Neural progenitor cell (in vitro differentiated cells): ENCODE measurements at regions not wholly inside any gene's neighbourhood (a gene's known extent, or its start where the extent isn't known, plus 50 kb on each side); places are given as distances from the start of the nearest gene placed in this dataset.
A peak's percentile ranks its signal among the peaks of the same experiment; 100 is the strongest.

ENCODE experiments used
- DNase-seq: peaks from one replicate; pipeline ENCODE4 v3.0.0-alpha.2; 2016; ENCODE audit warnings: low spot score
- H2AFZ ChIP-seq: fragments of 200-600 bp; sonication (generic); replicated peaks from 2 replicates; pipeline ENCODE4 v1.6.1; 2016; ENCODE audit warnings: antibody characterized with exemption
- H3F3A ChIP-seq: fragments of 200-600 bp; sonication (generic); 2 replicates; pipeline ENCODE4 v1.6.1; 2016; ENCODE audit warnings: antibody characterized with exemption, low read depth
- H3K27ac ChIP-seq: fragments of 200-600 bp; sonication (generic); 2 replicates; pipeline ENCODE4 v1.5.1; 2016; ENCODE audit warnings: mild to moderate bottlenecking
- H3K27me3 ChIP-seq: fragments of 200-600 bp; sonication (generic); 2 replicates; pipeline ENCODE4 v1.6.1; 2016; ENCODE audit warnings: mild to moderate bottlenecking, moderate library complexity
- H3K36me3 ChIP-seq: fragments of 200-600 bp; sonication (generic); 2 replicates; pipeline ENCODE4 v1.5.1; 2016
- H3K4me1 ChIP-seq: fragments of 200-600 bp; sonication (generic); 2 replicates; pipeline ENCODE4 v1.6.1; 2016; ENCODE audit warnings: mixed run types
- H3K4me2 ChIP-seq: fragments of 200-600 bp; sonication (generic); 2 replicates; pipeline ENCODE4 v1.6.1; 2016
- H3K4me3 ChIP-seq: fragments of 200-600 bp; sonication (generic); 2 replicates; pipeline ENCODE4 v1.5.1; 2016
- H3K79me2 ChIP-seq: fragments of 200-600 bp; sonication (generic); 2 replicates; pipeline ENCODE4 v1.6.1; 2016; ENCODE audit warnings: low read depth
- H3K9ac ChIP-seq: fragments of 200-600 bp; sonication (generic); 2 replicates; pipeline ENCODE4 v1.6.1; 2016
- H3K9me3 ChIP-seq: fragments of 200-600 bp; sonication (generic); 2 replicates; pipeline ENCODE4 v1.5.1; 2016; ENCODE audit warnings: low read depth
- H4K20me1 ChIP-seq: fragments of 200-600 bp; sonication (generic); 2 replicates; pipeline ENCODE4 v1.6.1; 2016; ENCODE audit warnings: low read depth
- H3K27ac Mint-ChIP-seq: 3 replicates; pipeline ENCODE4 v1.8.0; 2021; ENCODE audit warnings: mixed read lengths
- H3K27me3 Mint-ChIP-seq: 2 replicates; pipeline ENCODE4 v1.8.0; 2022; ENCODE audit warnings: low read depth, mild to moderate bottlenecking, inconsistent platforms, moderate library complexity, mixed read lengths; ENCODE audit not compliant: insufficient read depth
- H3K36me3 Mint-ChIP-seq: 3 replicates; pipeline ENCODE4 v1.8.0; 2021; ENCODE audit warnings: mixed read lengths
- H3K4me1 Mint-ChIP-seq: 3 replicates; pipeline ENCODE4 v1.8.0; 2021; ENCODE audit warnings: mixed read lengths
- H3K4me3 Mint-ChIP-seq: 3 replicates; pipeline ENCODE4 v1.8.0; 2021; ENCODE audit warnings: mild to moderate bottlenecking, moderate library complexity, mixed read lengths
- H3K9me3 Mint-ChIP-seq: 3 replicates; pipeline ENCODE4 v1.8.0; 2020; ENCODE audit warnings: mixed read lengths
- EZH2 ChIP-seq: fragments of 200-600 bp; sonication (generic); IDR thresholded peaks from 2 replicates; pipeline ENCODE4 v1.6.1; 2017; ENCODE audit warnings: antibody characterized with exemption, mild to moderate bottlenecking, moderate library complexity
- EZH2phosphoT487 ChIP-seq: fragments of 200-600 bp; sonication (generic); IDR thresholded peaks from 2 replicates; pipeline ENCODE4 v1.6.1; 2017; ENCODE audit warnings: antibody characterized with exemption
- TF ChIP-seq, protein P1 (sequence below): fragments of 200-600 bp; sonication (generic); IDR thresholded peaks from 2 replicates; pipeline ENCODE4 v1.5.1; 2017; ENCODE audit warnings: antibody characterized with exemption, mild to moderate bottlenecking

DNA sequence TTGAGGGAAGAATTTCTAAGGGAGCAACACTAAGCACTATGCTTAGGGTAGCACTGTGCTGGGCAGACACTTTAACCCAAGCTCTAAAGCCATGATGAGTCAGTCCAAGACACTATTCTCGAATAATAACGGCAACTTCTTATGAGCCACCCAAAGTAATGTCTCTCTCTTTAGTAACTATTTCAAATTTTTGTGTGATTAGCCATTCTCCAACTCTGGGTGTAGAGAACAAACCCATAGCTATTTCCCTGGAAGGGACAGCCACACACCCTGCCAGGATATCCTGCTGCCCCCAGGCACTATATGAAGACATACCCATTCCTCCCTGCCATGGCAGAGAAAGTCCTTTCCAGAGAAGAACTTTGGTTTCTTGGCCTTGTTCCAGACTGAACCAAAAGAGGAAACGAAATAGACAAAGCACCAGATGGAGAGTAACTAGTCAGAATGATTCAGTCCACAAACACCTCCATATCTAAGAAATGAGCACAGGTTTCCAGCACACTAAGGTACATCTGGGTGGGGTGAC is 384.9 kb upstream of the THBS1 start:
- no peak overlapping the region for H2AFZ ChIP-seq
- H3K4me2 ChIP-seq, result no peak overlapping the region
- H3K36me3 ChIP-seq, result no peaks in the 10 kb centered on the region
- H3F3A ChIP-seq, result peaks cover 3% of the 10 kb centered on the region
- Mint-ChIP-seq H3K36me3 (no peaks in the 10 kb centered on the region), H3K9me3 (no peaks in the 10 kb centered on the region), H3K4me1 (peaks cover 10% of the 10 kb centered on the region), H3K27me3 (peaks cover under 1% of the 10 kb centered on the region), H3K27ac (no peak overlapping the region), H3K4me3 (no peak overlapping the region)
- no peaks in the 10 kb centered on the region for H4K20me1 ChIP-seq
- H3K4me1 ChIP-seq, result peaks cover 13% of the 10 kb centered on the region
- TF ChIP-seq, protein P1, sequence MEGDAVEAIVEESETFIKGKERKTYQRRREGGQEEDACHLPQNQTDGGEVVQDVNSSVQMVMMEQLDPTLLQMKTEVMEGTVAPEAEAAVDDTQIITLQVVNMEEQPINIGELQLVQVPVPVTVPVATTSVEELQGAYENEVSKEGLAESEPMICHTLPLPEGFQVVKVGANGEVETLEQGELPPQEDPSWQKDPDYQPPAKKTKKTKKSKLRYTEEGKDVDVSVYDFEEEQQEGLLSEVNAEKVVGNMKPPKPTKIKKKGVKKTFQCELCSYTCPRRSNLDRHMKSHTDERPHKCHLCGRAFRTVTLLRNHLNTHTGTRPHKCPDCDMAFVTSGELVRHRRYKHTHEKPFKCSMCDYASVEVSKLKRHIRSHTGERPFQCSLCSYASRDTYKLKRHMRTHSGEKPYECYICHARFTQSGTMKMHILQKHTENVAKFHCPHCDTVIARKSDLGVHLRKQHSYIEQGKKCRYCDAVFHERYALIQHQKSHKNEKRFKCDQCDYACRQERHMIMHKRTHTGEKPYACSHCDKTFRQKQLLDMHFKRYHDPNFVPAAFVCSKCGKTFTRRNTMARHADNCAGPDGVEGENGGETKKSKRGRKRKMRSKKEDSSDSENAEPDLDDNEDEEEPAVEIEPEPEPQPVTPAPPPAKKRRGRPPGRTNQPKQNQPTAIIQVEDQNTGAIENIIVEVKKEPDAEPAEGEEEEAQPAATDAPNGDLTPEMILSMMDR, result no peak
- H3K27ac ChIP-seq, result no peak overlapping the region
- H3K9ac ChIP-seq, result no peak overlapping the region
- no peaks in the 10 kb centered on the region for H3K9me3 ChIP-seq
- H3K79me2 ChIP-seq, result no peaks in the 10 kb centered on the region
- DNase-seq, result no peak
- no peak overlapping the region for H3K4me3 ChIP-seq
- no peaks in the 10 kb centered on the region for H3K27me3 ChIP-seq

DNA sequence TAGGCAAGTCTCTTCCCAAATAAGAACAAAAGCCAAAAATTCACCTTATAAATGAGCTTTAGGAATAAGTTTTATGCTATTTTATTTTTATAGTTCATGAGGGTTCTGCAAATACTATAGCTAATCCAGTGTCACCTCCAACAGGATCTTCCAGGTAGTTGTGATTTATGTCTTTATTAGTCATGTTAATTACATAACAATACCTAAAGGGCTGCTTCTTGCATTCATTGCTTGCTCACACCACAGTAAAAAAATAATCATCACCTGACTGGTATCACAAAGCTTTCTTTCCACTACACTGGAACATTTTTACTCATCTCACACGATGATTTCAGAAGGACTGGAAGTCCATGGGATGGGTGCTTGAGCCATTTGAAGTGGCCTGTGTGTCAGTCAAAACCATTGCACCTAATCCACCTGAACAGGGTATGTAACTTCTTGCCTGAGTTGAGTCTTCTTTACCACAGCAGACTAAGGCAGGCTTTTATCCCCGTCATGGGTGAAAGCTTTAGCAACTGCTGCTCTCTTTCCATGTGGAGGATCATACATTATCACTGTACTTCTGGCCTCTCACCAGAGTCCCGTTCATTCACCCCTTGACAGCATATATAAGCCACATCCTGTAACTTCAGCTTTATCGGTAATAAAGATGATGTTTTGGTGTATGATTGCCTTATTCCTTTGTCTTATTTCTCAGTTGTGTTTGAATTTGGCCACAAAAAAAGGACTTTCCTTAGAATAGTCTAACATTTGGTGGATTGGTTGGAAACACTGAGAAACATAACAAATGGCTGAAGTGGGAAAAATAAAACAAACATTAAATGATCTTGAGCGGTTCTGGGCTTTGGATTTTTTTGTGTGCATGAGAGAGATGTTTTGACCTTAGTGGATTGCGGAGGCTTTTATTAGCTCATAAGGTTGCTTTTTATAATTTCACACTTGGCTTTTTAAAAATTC is 382.6 kb upstream of the THBS1 start:
- TF ChIP-seq EZH2 (no peak), EZH2phosphoT487 (no peak)
- TF ChIP-seq, protein P1, result no peak
- H3K79me2 ChIP-seq, result no peaks in the 10 kb centered on the region
- Mint-ChIP-seq H3K27me3 (no peaks in the 10 kb centered on the region), H3K4me1 (peaks cover 11% of the 10 kb centered on the region), H3K4me3 (no peak overlapping the region), H3K27ac (no peak overlapping the region), H3K9me3 (no peaks in the 10 kb centered on the region), H3K36me3 (no peaks in the 10 kb centered on the region)
- peaks cover 3% of the 10 kb centered on the region for H3F3A ChIP-seq
- no peak overlapping the region for H3K4me2 ChIP-seq
- H3K4me1 ChIP-seq, result peaks cover 14% of the 10 kb centered on the region
- H3K4me3 ChIP-seq, result no peak overlapping the region
- H2AFZ ChIP-seq, result no peak overlapping the region
- no peak for DNase-seq
- H3K36me3 ChIP-seq, result no peaks in the 10 kb centered on the region
- no peak overlapping the region for H3K9ac ChIP-seq
- H3K27me3 ChIP-seq, result no peaks in the 10 kb centered on the region
- H4K20me1 ChIP-seq, result no peaks in the 10 kb centered on the region
- no peak overlapping the region for H3K27ac ChIP-seq
- H3K9me3 ChIP-seq, result no peaks in the 10 kb centered on the region

DNA sequence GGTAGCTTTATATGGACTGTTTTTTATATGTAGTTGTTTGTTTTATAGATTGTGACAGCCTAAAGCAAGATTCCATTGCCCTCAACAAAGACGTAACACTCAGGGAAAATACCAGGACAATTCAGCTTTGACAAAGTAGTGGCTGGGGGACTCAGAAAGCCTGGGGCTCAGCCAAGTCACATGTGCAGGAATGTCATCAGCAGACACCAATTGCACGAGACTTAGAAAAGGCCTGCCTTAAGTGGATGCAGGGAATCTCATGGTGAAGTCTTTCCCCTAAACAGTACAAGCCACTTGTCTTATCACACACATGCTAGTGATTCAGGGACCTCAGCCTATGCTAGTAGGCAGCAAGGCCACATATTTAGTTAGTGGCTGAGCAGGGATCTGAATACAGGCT is 381.8 kb upstream of the THBS1 start:
- TF ChIP-seq EZH2phosphoT487, result no peak
- no peak for TF ChIP-seq EZH2
- TF ChIP-seq, protein P1, result no peak
- no peaks in the 10 kb centered on the region for H3K27me3 ChIP-seq
- H3K9ac ChIP-seq, result no peak overlapping the region
- no peak overlapping the region for H3K4me3 ChIP-seq
- H2AFZ ChIP-seq, result no peak overlapping the region
- no peak overlapping the region for H3K27ac ChIP-seq
- no peak overlapping the region for H3K27ac Mint-ChIP-seq
- H3K36me3 Mint-ChIP-seq, result no peaks in the 10 kb centered on the region
- no peaks in the 10 kb centered on the region for H3K79me2 ChIP-seq
- H3K4me3 Mint-ChIP-seq, result no peak overlapping the region
- peaks cover 11% of the 10 kb centered on the region for H3K4me1 Mint-ChIP-seq
- no peaks in the 10 kb centered on the region for H3K27me3 Mint-ChIP-seq
- H3K9me3 Mint-ChIP-seq, result no peaks in the 10 kb centered on the region
- no peaks in the 10 kb centered on the region for H3K9me3 ChIP-seq
- H4K20me1 ChIP-seq, result no peaks in the 10 kb centered on the region
- DNase-seq, result peak; percentile 26
- no peaks in the 10 kb centered on the region for H3K36me3 ChIP-seq
- no peak overlapping the region for H3K4me2 ChIP-seq
- H3F3A ChIP-seq, result peaks cover 3% of the 10 kb centered on the region
- peaks cover 14% of the 10 kb centered on the region for H3K4me1 ChIP-seq
